ENCODE measurements at regions not wholly inside any gene's neighbourhood (a gene's known extent, or its start where the extent isn't known, plus 50 kb on each side); places are given as distances from the start of the nearest gene placed in this dataset.

DNA sequence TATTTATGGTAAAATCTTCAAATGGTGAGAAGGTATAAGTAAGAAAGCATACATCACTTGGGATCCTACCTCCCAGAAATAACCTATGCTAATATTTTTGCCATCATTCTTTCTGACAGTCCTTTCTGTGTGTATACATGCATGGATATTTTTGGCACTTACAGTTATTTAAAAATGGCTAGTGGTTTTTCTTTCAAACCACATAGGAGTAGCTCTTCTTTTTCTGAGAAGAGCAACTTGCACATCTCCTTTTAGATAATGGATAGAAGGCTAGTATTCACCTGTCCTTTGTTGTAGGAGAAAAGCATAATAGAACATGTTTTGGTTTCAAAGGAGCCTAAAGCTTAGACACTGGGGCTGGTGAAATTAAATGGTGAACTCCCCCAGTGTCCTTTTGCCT is 87.3 kb downstream of the EMP1 start:
- Histone ChIP-seq H3K14ac (ENCODE audit: low read length) (no peak overlapping the region), H3K4me3 (ENCODE audit: low read depth, low read length) (no peak overlapping the region)
- no peak for DNase-seq

DNA sequence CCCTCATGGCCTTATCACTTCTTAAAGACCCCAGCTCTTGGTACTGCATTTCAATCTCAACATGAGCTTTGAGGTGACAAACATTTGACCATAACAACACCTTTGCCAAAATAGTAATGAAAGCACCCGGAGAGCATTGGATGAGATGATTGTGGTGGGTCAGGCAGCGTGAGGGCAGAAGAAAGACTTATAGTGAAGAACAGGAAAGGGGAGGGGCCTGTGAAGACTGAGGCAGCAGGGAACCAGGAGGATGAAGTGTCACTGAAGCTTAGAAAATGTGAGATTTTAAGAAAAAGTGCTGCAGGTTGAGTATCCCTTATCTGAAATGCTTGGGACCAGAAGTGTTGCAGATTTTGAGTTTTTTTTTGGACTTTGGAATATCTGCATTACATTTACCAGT is 86.3 kb downstream of the EMP1 start:
- H2BK12ac ChIP-seq (ENCODE audit: low read length) = no peak overlapping the region
- no CpG with 5 or more reads among the region's 2 CpGs for WGBS (ENCODE audit: extremely low coverage, insufficient coverage, insufficient read length)
- H2BK5ac ChIP-seq (ENCODE audit: low read depth, low read length, poor library complexity) = no peak overlapping the region
- H3K4me1 ChIP-seq (ENCODE audit: control insufficient read depth in 1 of 2, insufficient read depth in 2 of 2, low read length in 2 of 2) = no peaks in the 10 kb centered on the region
- H3K36me3 ChIP-seq (ENCODE audit: control insufficient read depth in 1 of 2, insufficient read depth in 2 of 2, low read length in 2 of 2) = no peaks in the 10 kb centered on the region
- no peak overlapping the region for H2AFZ ChIP-seq (ENCODE audit: insufficient read depth, low read length, poor library complexity)
- no peak overlapping the region for H3K14ac ChIP-seq (ENCODE audit: low read length)
- DNase-seq = no peak
- no peak overlapping the region for H3K18ac ChIP-seq (ENCODE audit: low read length)
- H3K23ac ChIP-seq (ENCODE audit: low read length) = no peak overlapping the region
- H4K12ac ChIP-seq (ENCODE audit: low read depth, low read length) = no peak overlapping the region
- no peaks in the 10 kb centered on the region for H3K27me3 ChIP-seq (ENCODE audit: insufficient read depth, low read length)
- H3K79me2 ChIP-seq (ENCODE audit: control insufficient read depth, insufficient read depth, low read length, poor library complexity) = no peaks in the 10 kb centered on the region
- no peak overlapping the region for H3K4ac ChIP-seq (ENCODE audit: low read depth, low read length)
- H3K9ac ChIP-seq (ENCODE audit: low read length) = no peak overlapping the region
- H4K8ac ChIP-seq (ENCODE audit: low read depth, low read length) = no peak overlapping the region
- H2BK120ac ChIP-seq (ENCODE audit: insufficient read depth, low read length, poor library complexity) = no peak overlapping the region
- H4K91ac ChIP-seq (ENCODE audit: low read depth, low read length) = no peak overlapping the region
- H2AK5ac ChIP-seq (ENCODE audit: low read length) = no peak overlapping the region
- H3K27ac ChIP-seq (ENCODE audit: low read depth, low read length) = no peak overlapping the region
- H3K79me1 ChIP-seq (ENCODE audit: low read length) = no peaks in the 10 kb centered on the region
- no peak overlapping the region for H3K4me3 ChIP-seq (ENCODE audit: low read depth, low read length)
- H3K9me3 ChIP-seq (ENCODE audit: insufficient read depth, low read depth, low read length) = no peaks in the 10 kb centered on the region
- H3K4me2 ChIP-seq (ENCODE audit: low read length) = no peak overlapping the region

More for the DNA sequence above, 87.3 kb downstream of the EMP1 start:
- Histone ChIP-seq H3K4ac (ENCODE audit: low read depth, low read length) (no peak overlapping the region), H2BK12ac (ENCODE audit: low read length) (no peak overlapping the region), H2BK5ac (ENCODE audit: low read depth, low read length, poor library complexity) (no peak overlapping the region), H3K4me1 (ENCODE audit: control insufficient read depth in 1 of 2, insufficient read depth in 2 of 2, low read length in 2 of 2) (no peaks in the 10 kb centered on the region), H4K91ac (ENCODE audit: low read depth, low read length) (no peak overlapping the region), H3K36me3 (ENCODE audit: control insufficient read depth in 1 of 2, insufficient read depth in 2 of 2, low read length in 2 of 2) (no peaks in the 10 kb centered on the region), H3K79me1 (ENCODE audit: low read length) (no peaks in the 10 kb centered on the region), H3K27ac (ENCODE audit: low read depth, low read length) (no peak overlapping the region), H3K18ac (ENCODE audit: low read length) (no peak overlapping the region), H2AFZ (ENCODE audit: insufficient read depth, low read length, poor library complexity) (no peak overlapping the region), H3K4me2 (ENCODE audit: low read length) (no peak overlapping the region), H3K79me2 (ENCODE audit: control insufficient read depth, insufficient read depth, low read length, poor library complexity) (no peaks in the 10 kb centered on the region), H4K8ac (ENCODE audit: low read depth, low read length) (no peak overlapping the region), H3K23ac (ENCODE audit: low read length) (no peak overlapping the region), H3K9ac (ENCODE audit: low read length) (no peak overlapping the region), H3K27me3 (ENCODE audit: insufficient read depth, low read length) (no peaks in the 10 kb centered on the region), H2AK5ac (ENCODE audit: low read length) (no peak overlapping the region), H4K12ac (ENCODE audit: low read depth, low read length) (no peak overlapping the region), H2BK120ac (ENCODE audit: insufficient read depth, low read length, poor library complexity) (no peak overlapping the region), H3K9me3 (ENCODE audit: insufficient read depth, low read depth, low read length) (no peaks in the 10 kb centered on the region)

DNA sequence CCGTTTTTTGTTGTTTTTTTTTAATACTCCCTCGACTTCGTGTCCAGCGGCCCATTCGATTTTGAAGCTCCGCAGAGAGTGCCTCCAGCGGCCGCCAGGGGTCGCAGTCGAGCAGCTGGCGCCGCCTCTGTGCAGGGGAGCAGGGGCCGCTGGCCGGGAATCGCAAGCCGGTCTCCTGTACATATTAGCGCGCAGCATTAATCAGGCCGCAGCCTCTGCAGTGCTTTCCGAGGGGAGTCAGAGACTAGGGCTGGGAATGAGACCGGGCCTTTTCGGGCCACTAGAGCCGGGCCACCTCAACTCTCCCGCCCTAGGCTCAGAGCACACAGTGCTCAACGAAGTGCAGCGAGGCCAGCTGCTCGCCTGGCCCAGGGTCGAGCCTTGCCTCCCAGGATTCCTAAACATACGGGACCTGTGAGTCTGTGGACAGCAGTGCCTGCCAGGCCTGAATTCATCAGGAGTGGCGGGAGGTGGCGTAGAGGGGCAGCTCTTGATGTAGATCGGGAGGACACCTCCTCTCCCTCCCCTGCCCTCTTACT is 81.8 kb downstream of the EMP1 start:
- H3K79me2 ChIP-seq (ENCODE audit: control insufficient read depth, insufficient read depth, low read length, poor library complexity) = no peaks in the 10 kb centered on the region
- H2BK120ac ChIP-seq (ENCODE audit: insufficient read depth, low read length, poor library complexity) = no peak overlapping the region
- no peaks in the 10 kb centered on the region for H3K4me1 ChIP-seq (ENCODE audit: control insufficient read depth in 1 of 2, insufficient read depth in 2 of 2, low read length in 2 of 2)
- H2AK5ac ChIP-seq (ENCODE audit: low read length) = no peak overlapping the region
- H4K91ac ChIP-seq (ENCODE audit: low read depth, low read length) = no peak overlapping the region
- no peak overlapping the region for H3K14ac ChIP-seq (ENCODE audit: low read length)
- H3K36me3 ChIP-seq (ENCODE audit: control insufficient read depth in 1 of 2, insufficient read depth in 2 of 2, low read length in 2 of 2) = no peaks in the 10 kb centered on the region
- H3K23ac ChIP-seq (ENCODE audit: low read length) = no peak overlapping the region
- H3K9ac ChIP-seq (ENCODE audit: low read length) = no peak overlapping the region
- no peak overlapping the region for H3K27ac ChIP-seq (ENCODE audit: low read depth, low read length)
- no peak overlapping the region for H2BK5ac ChIP-seq (ENCODE audit: low read depth, low read length, poor library complexity)
- H3K4ac ChIP-seq (ENCODE audit: low read depth, low read length) = no peak overlapping the region
- no peaks in the 10 kb centered on the region for H3K9me3 ChIP-seq (ENCODE audit: insufficient read depth, low read depth, low read length)
- no peak overlapping the region for H2BK12ac ChIP-seq (ENCODE audit: low read length)
- peak; percentile 65 to 79 for DNase-seq
- no peak overlapping the region for H4K12ac ChIP-seq (ENCODE audit: low read depth, low read length)
- H3K4me3 ChIP-seq (ENCODE audit: low read depth, low read length) = no peak overlapping the region
- H3K4me2 ChIP-seq (ENCODE audit: low read length) = no peak overlapping the region
- H3K79me1 ChIP-seq (ENCODE audit: low read length) = no peaks in the 10 kb centered on the region
- no peaks in the 10 kb centered on the region for H3K27me3 ChIP-seq (ENCODE audit: insufficient read depth, low read length)
- H3K18ac ChIP-seq (ENCODE audit: low read length) = no peak overlapping the region
- peak overlapping the region; percentile 77 for H2AFZ ChIP-seq (ENCODE audit: insufficient read depth, low read length, poor library complexity)
- WGBS (ENCODE audit: extremely low coverage, insufficient coverage, insufficient read length) = no CpG with 5 or more reads among the region's 32 CpGs
- H4K8ac ChIP-seq (ENCODE audit: low read depth, low read length) = no peak overlapping the region

- no peaks in the 10 kb centered on the region for H3K36me3 ChIP-seq (ENCODE audit: control insufficient read depth in 1 of 2, insufficient read depth in 2 of 2, low read length in 2 of 2)
- no peak overlapping the region for H3K14ac ChIP-seq (ENCODE audit: low read length)
- no peaks in the 10 kb centered on the region for H3K9me3 ChIP-seq (ENCODE audit: insufficient read depth, low read depth, low read length)
- no peak overlapping the region for H3K23ac ChIP-seq (ENCODE audit: low read length)
- no peak overlapping the region for H4K12ac ChIP-seq (ENCODE audit: low read depth, low read length)
- H3K4ac ChIP-seq (ENCODE audit: low read depth, low read length) = no peak overlapping the region
- H3K4me1 ChIP-seq (ENCODE audit: control insufficient read depth in 1 of 2, insufficient read depth in 2 of 2, low read length in 2 of 2) = no peaks in the 10 kb centered on the region
- H4K91ac ChIP-seq (ENCODE audit: low read depth, low read length) = no peak overlapping the region
- DNase-seq = no peak
- H2BK5ac ChIP-seq (ENCODE audit: low read depth, low read length, poor library complexity) = no peak overlapping the region
- H3K27ac ChIP-seq (ENCODE audit: low read depth, low read length) = no peak overlapping the region
- no peak overlapping the region for H3K9ac ChIP-seq (ENCODE audit: low read length)
- no peak overlapping the region for H3K4me3 ChIP-seq (ENCODE audit: low read depth, low read length)
- H3K79me2 ChIP-seq (ENCODE audit: control insufficient read depth, insufficient read depth, low read length, poor library complexity) = no peaks in the 10 kb centered on the region
- no peak overlapping the region for H2BK120ac ChIP-seq (ENCODE audit: insufficient read depth, low read length, poor library complexity)
- no peak overlapping the region for H3K4me2 ChIP-seq (ENCODE audit: low read length)
- no peaks in the 10 kb centered on the region for H3K79me1 ChIP-seq (ENCODE audit: low read length)
- H4K8ac ChIP-seq (ENCODE audit: low read depth, low read length) = no peak overlapping the region
- H3K27me3 ChIP-seq (ENCODE audit: insufficient read depth, low read length) = no peaks in the 10 kb centered on the region
- no peak overlapping the region for H3K18ac ChIP-seq (ENCODE audit: low read length)
- no peak overlapping the region for H2BK12ac ChIP-seq (ENCODE audit: low read length)
- no CpG with 5 or more reads among the region's 4 CpGs for WGBS (ENCODE audit: extremely low coverage, insufficient coverage, insufficient read length)
- no peak overlapping the region for H2AFZ ChIP-seq (ENCODE audit: insufficient read depth, low read length, poor library complexity)
- H2AK5ac ChIP-seq (ENCODE audit: low read length) = no peak overlapping the region
These were observed 80.8 kb downstream of the EMP1 start for GRCh38 chr12:13277293-13277692.
